Mammary epithelial cell (primary cell): ENCODE measurements at regions not wholly inside any gene's neighbourhood (a gene's known extent, or its start where the extent isn't known, plus 50 kb on each side); places are given as distances from the start of the nearest gene placed in this dataset.
"Not testable (repeated sequence)": the region's sequence is repeated elsewhere in the genome, so short reads cannot be mapped to it uniquely, and the experiment has no call there.

Experiments
- CTCF ChIP-seq, 2 donors: IDR thresholded peaks in 1 of 2; conservative IDR thresholded peaks in 1 of 2; 2 replicates each; pipeline ENCODE4 v1.5.1; 2011 to 2012; ENCODE audit warnings: inconsistent platforms in 2 of 2, low read length in 2 of 2, mild to moderate bottlenecking in 2 of 2, control low read depth in 1 of 2, low read depth in 1 of 2; ENCODE audit not compliant: insufficient read depth in 1 of 2; ENCODE audit errors: extremely low read depth in 1 of 2
- EZH2 ChIP-seq: IDR thresholded peaks from 2 replicates; pipeline ENCODE4 v1.6.1; 2012; ENCODE audit warnings: low read length, inconsistent platforms, borderline replicate concordance

- TF ChIP-seq CTCF (conservative IDR thresholded peaks at IDR 0.05 in 1 of 2, IDR thresholded peaks at IDR 0.05 in 1 of 2; ENCODE audit: extremely low read depth in 1 of 2, insufficient read depth in 1 of 2, low read depth in 1 of 2, low read length in 2 of 2); EZH2: not testable (repeated sequence)
Observed at GRCh38 chr9:42702890-42703289, 519.4 kb downstream of the SPATA31A6 start.
